ENCODE measurements at regions not wholly inside any gene's neighbourhood (a gene's known extent, or its start where the extent isn't known, plus 50 kb on each side); places are given as distances from the start of the nearest gene placed in this dataset.

- H3K36me3 ChIP-seq (ENCODE audit: control insufficient read depth, insufficient read depth, low read length): no peaks in the 10 kb centered on the region
- H3K9ac ChIP-seq (ENCODE audit: insufficient read depth, low read length): no peak overlapping the region
- no peaks in the 10 kb centered on the region for H3K9me3 ChIP-seq (ENCODE audit: control insufficient read depth, insufficient read depth, low read depth, low read length)
- no peak overlapping the region for H3K27ac ChIP-seq (ENCODE audit: insufficient read depth, low read length)
- no peaks in the 10 kb centered on the region for H3K27me3 ChIP-seq (ENCODE audit: control insufficient read depth, insufficient read depth, low read length)
- no peak for TF ChIP-seq EZH2 (IDR thresholded peaks at IDR 0.05; ENCODE audit: low read length, missing control alignments)
- TF ChIP-seq, protein P1, sequence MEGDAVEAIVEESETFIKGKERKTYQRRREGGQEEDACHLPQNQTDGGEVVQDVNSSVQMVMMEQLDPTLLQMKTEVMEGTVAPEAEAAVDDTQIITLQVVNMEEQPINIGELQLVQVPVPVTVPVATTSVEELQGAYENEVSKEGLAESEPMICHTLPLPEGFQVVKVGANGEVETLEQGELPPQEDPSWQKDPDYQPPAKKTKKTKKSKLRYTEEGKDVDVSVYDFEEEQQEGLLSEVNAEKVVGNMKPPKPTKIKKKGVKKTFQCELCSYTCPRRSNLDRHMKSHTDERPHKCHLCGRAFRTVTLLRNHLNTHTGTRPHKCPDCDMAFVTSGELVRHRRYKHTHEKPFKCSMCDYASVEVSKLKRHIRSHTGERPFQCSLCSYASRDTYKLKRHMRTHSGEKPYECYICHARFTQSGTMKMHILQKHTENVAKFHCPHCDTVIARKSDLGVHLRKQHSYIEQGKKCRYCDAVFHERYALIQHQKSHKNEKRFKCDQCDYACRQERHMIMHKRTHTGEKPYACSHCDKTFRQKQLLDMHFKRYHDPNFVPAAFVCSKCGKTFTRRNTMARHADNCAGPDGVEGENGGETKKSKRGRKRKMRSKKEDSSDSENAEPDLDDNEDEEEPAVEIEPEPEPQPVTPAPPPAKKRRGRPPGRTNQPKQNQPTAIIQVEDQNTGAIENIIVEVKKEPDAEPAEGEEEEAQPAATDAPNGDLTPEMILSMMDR (conservative IDR thresholded peaks at IDR 0.05 in 1 of 2, IDR thresholded peaks at IDR 0.05 in 1 of 2; ENCODE audit: low read depth in 1 of 2, low read length in 2 of 2): no peak
- H2AFZ ChIP-seq (ENCODE audit: low read length): no peak overlapping the region
- H3K4me1 ChIP-seq (ENCODE audit: control insufficient read depth, extremely low read depth, insufficient read depth, low read length): no peaks in the 10 kb centered on the region
- no peaks in the 10 kb centered on the region for H4K20me1 ChIP-seq (ENCODE audit: control insufficient read depth, extremely low read depth, insufficient read depth, low read length)
- no peak overlapping the region for H3K4me3 ChIP-seq (replicated peaks in 1 of 4; ENCODE audit: control extremely low read depth in 1 of 4, insufficient read depth in 1 of 4, low read depth in 3 of 4, low read length in 4 of 4)
- H3K4me2 ChIP-seq (ENCODE audit: extremely low read depth, insufficient read depth, low read length): no peak overlapping the region
- H3K79me2 ChIP-seq (ENCODE audit: control insufficient read depth, insufficient read depth, low read length): no peaks in the 10 kb centered on the region
- no peak for DNase-seq (ENCODE audit: low read depth in 2 of 2)
These were observed 283.9 kb upstream of the EEF2KMT start for GRCh38 chr16:5381481-5381880.

GRCh38 chr16:5379954-5380353, 282.4 kb upstream of the EEF2KMT start:
- Histone ChIP-seq H3K9ac (ENCODE audit: insufficient read depth, low read length) (no peak overlapping the region), H3K27ac (ENCODE audit: insufficient read depth, low read length) (no peak overlapping the region), H2AFZ (ENCODE audit: low read length) (no peak overlapping the region), H3K27me3 (ENCODE audit: control insufficient read depth, insufficient read depth, low read length) (no peaks in the 10 kb centered on the region), H3K36me3 (ENCODE audit: control insufficient read depth, insufficient read depth, low read length) (no peaks in the 10 kb centered on the region), H4K20me1 (ENCODE audit: control insufficient read depth, extremely low read depth, insufficient read depth, low read length) (no peaks in the 10 kb centered on the region), H3K9me3 (ENCODE audit: control insufficient read depth, insufficient read depth, low read depth, low read length) (no peaks in the 10 kb centered on the region), H3K79me2 (ENCODE audit: control insufficient read depth, insufficient read depth, low read length) (no peaks in the 10 kb centered on the region), H3K4me3 (replicated peaks in 1 of 4; ENCODE audit: control extremely low read depth in 1 of 4, insufficient read depth in 1 of 4, low read depth in 3 of 4, low read length in 4 of 4) (no peak overlapping the region), H3K4me2 (ENCODE audit: extremely low read depth, insufficient read depth, low read length) (no peak overlapping the region), H3K4me1 (ENCODE audit: control insufficient read depth, extremely low read depth, insufficient read depth, low read length) (no peaks in the 10 kb centered on the region)
- DNase-seq (ENCODE audit: low read depth in 2 of 2): no peak
- TF ChIP-seq, protein P1 (conservative IDR thresholded peaks at IDR 0.05 in 1 of 2, IDR thresholded peaks at IDR 0.05 in 1 of 2; ENCODE audit: low read depth in 1 of 2, low read length in 2 of 2): no peak
- no peak for TF ChIP-seq EZH2 (IDR thresholded peaks at IDR 0.05; ENCODE audit: low read length, missing control alignments)

GRCh38 chr16:5378531-5378930, 280.9 kb upstream of the EEF2KMT start:
- no peaks in the 10 kb centered on the region for H4K20me1 ChIP-seq (ENCODE audit: control insufficient read depth, extremely low read depth, insufficient read depth, low read length)

More at GRCh38 chr16:5378531-5378930, 280.9 kb upstream of the EEF2KMT start:
- no peaks in the 10 kb centered on the region for H3K4me1 ChIP-seq (ENCODE audit: control insufficient read depth, extremely low read depth, insufficient read depth, low read length)
- H3K27me3 ChIP-seq (ENCODE audit: control insufficient read depth, insufficient read depth, low read length): no peaks in the 10 kb centered on the region
- no peak overlapping the region for H2AFZ ChIP-seq (ENCODE audit: low read length)
- no peak overlapping the region for H3K4me3 ChIP-seq (replicated peaks in 1 of 4; ENCODE audit: control extremely low read depth in 1 of 4, insufficient read depth in 1 of 4, low read depth in 3 of 4, low read length in 4 of 4)
- no peak overlapping the region for H3K27ac ChIP-seq (ENCODE audit: insufficient read depth, low read length)
- H3K79me2 ChIP-seq (ENCODE audit: control insufficient read depth, insufficient read depth, low read length): no peaks in the 10 kb centered on the region
- no peak overlapping the region for H3K9ac ChIP-seq (ENCODE audit: insufficient read depth, low read length)
- no peak overlapping the region for H3K4me2 ChIP-seq (ENCODE audit: extremely low read depth, insufficient read depth, low read length)
- H3K36me3 ChIP-seq (ENCODE audit: control insufficient read depth, insufficient read depth, low read length): no peaks in the 10 kb centered on the region
- TF ChIP-seq, protein P1 (conservative IDR thresholded peaks at IDR 0.05 in 1 of 2, IDR thresholded peaks at IDR 0.05 in 1 of 2; ENCODE audit: low read depth in 1 of 2, low read length in 2 of 2): no peak
- TF ChIP-seq EZH2 (IDR thresholded peaks at IDR 0.05; ENCODE audit: low read length, missing control alignments): no peak
- H3K9me3 ChIP-seq (ENCODE audit: control insufficient read depth, insufficient read depth, low read depth, low read length): no peaks in the 10 kb centered on the region
- DNase-seq (ENCODE audit: low read depth in 2 of 2): no peak

All from fibroblast of lung (primary cell).